Bone marrow (tissue), 2 donors: ENCODE measurements at regions not wholly inside any gene's neighbourhood (a gene's known extent, or its start where the extent isn't known, plus 50 kb on each side); places are given as distances from the start of the nearest gene placed in this dataset.

Experiments
- DNase-seq, 2 donors: peaks; one replicate each; lab custom pipeline; 2025; lab: John Stamatoyannopoulos, UW

- no peak for DNase-seq
These were observed 453.5 kb downstream of the MTRR start for GRCh38 chr5:8322484-8322883.

GRCh38 chr5:8327016-8327415 lies 458.1 kb downstream of the MTRR start:
- DNase-seq: no peak

GRCh38 chr5:8329773-8330172 lies 460.8 kb downstream of the MTRR start:
- no peak for DNase-seq

GRCh38 chr5:8332666-8333445 lies 463.9 kb downstream of the MTRR start:
- DNase-seq: no peak

- no peak for DNase-seq
These were observed 464.5 kb downstream of the MTRR start for GRCh38 chr5:8333485-8333884.

GRCh38 chr5:8333977-8334376 lies 465.0 kb downstream of the MTRR start:
- no peak for DNase-seq

- DNase-seq: no peak
These were observed 471.3 kb downstream of the MTRR start for GRCh38 chr5:8340261-8340660.

- DNase-seq: no peak
These were observed 471.9 kb downstream of the MTRR start for GRCh38 chr5:8340739-8341344.

- DNase-seq: no peak
These were observed 472.5 kb downstream of the MTRR start for GRCh38 chr5:8341406-8341805.

- DNase-seq: no peak
These were observed 479.0 kb downstream of the MTRR start for GRCh38 chr5:8347984-8348383.

- DNase-seq: no peak
These were observed 480.9 kb downstream of the MTRR start for GRCh38 chr5:8349855-8350254.

- DNase-seq: no peak
These were observed 481.8 kb downstream of the MTRR start for GRCh38 chr5:8350644-8351339.

- DNase-seq: no peak
These were observed 487.0 kb downstream of the MTRR start for GRCh38 chr5:8355981-8356380.

GRCh38 chr5:8360012-8360411 lies 491.1 kb downstream of the MTRR start:
- no peak for DNase-seq

- DNase-seq: no peak
These were observed 493.5 kb downstream of the MTRR start for GRCh38 chr5:8362495-8362894.

- no peak for DNase-seq
These were observed 494.2 kb downstream of the MTRR start for GRCh38 chr5:8363138-8363537.

- DNase-seq: no peak
These were observed 497.3 kb downstream of the MTRR start for GRCh38 chr5:8366266-8366665.

GRCh38 chr5:8376478-8376877 lies 507.5 kb downstream of the MTRR start:
- DNase-seq: no peak

- DNase-seq: no peak
These were observed 513.0 kb downstream of the MTRR start for GRCh38 chr5:8381972-8382371.

- DNase-seq: no peak
These were observed 513.5 kb downstream of the MTRR start for GRCh38 chr5:8382456-8382855.

GRCh38 chr5:8383616-8384015 lies 514.7 kb downstream of the MTRR start:
- DNase-seq: no peak

- DNase-seq: no peak
These were observed 517.9 kb downstream of the MTRR start for GRCh38 chr5:8386719-8387288.

- no peak for DNase-seq
These were observed 523.0 kb downstream of the MTRR start for GRCh38 chr5:8391911-8392310.
